Astrocyte (in vitro differentiated cells and primary cell): ENCODE measurements at regions not wholly inside any gene's neighbourhood (a gene's known extent, or its start where the extent isn't known, plus 50 kb on each side); places are given as distances from the start of the nearest gene placed in this dataset.

Experiments
- CTCF ChIP-seq: IDR thresholded peaks from 2 replicates; pipeline ENCODE4 v1.5.1; 2011; ENCODE audit warnings: low read depth, mild to moderate bottlenecking, inconsistent platforms, low read length, moderate library complexity; ENCODE audit not compliant: insufficient read depth
- EZH2 ChIP-seq: IDR thresholded peaks from 2 replicates; pipeline ENCODE4 v1.6.1; 2012; ENCODE audit warnings: mild to moderate bottlenecking, low read length, inconsistent platforms; ENCODE audit not compliant: insufficient read depth

GRCh38 chr9:115495052-115495635 lies 377.2 kb upstream of the TNC start:
- TF ChIP-seq CTCF (no peak), EZH2 (no peak)
